AG04450 (cell line): ENCODE measurements at regions not wholly inside any gene's neighbourhood (a gene's known extent, or its start where the extent isn't known, plus 50 kb on each side); places are given as distances from the start of the nearest gene placed in this dataset.

Source experiments
- CTCF ChIA-PET: fragments of 300-600, 350-600 bp; formaldehyde crosslinking; extraction: SDS; loops from one replicate; lab custom pipeline; 2022; ENCODE audit warnings: antibody characterized with exemption, inconsistent platforms; lab: Charles Lee
- POLR2A ChIA-PET: fragments of 350-600 bp; formaldehyde crosslinking; extraction: SDS; loops from one replicate; lab custom pipeline; 2021; ENCODE audit warnings: antibody characterized with exemption, inconsistent platforms; lab: Yijun Ruan, JAX
- DNase-seq: peaks from one replicate; pipeline ENCODE4 v3.0.0-alpha.2; 2011; ENCODE audit warnings: low read depth, low spot score
- H3K27ac ChIP-seq: one replicate; pipeline ENCODE4 v1.5.1; 2012; ENCODE audit warnings: low read depth, low read length, control low read depth
- H3K27me3 ChIP-seq: one replicate; pipeline ENCODE4 v1.6.0; 2012; ENCODE audit warnings: low read length; ENCODE audit not compliant: control insufficient read depth, insufficient read depth
- H3K4me3 ChIP-seq: 2 replicates; pipeline ENCODE4 v1.5.1; 2011; ENCODE audit warnings: mild to moderate bottlenecking, low read depth, low read length, control low read depth
- H3K9me3 ChIP-seq: 2 replicates; pipeline ENCODE4 v1.5.1; 2012; ENCODE audit warnings: low read length; ENCODE audit not compliant: control insufficient read depth, insufficient read depth
- TF ChIP-seq, protein P1 (sequence below): IDR thresholded peaks from 2 replicates; pipeline ENCODE4 v1.5.1; 2011; ENCODE audit warnings: low read depth, low read length, control low read depth, inconsistent platforms

DNA sequence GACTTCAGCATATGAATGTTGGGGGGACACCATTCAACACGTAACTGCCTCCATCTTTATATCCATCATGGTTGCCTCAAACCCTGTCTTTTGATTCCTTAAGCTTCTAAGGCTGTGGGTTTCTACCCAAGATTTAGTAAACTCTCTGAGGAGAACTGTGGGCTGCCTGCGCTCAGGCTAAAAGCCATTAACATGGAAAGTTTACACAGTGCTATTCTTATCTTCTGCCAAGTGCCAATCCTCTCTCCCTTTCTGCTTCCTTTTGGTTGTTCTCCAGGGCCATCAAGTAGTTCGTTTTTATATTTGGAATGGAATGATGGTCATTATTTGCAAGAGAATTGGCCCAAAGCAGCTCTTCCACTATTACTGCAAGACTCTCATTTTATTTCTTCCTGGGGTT is 97.3 kb upstream of the KLF14 start:
- H3K9me3 ChIP-seq = peaks cover 4% of the 10 kb centered on the region
- H3K27ac ChIP-seq = no peak overlapping the region
- TF ChIP-seq, protein P1, sequence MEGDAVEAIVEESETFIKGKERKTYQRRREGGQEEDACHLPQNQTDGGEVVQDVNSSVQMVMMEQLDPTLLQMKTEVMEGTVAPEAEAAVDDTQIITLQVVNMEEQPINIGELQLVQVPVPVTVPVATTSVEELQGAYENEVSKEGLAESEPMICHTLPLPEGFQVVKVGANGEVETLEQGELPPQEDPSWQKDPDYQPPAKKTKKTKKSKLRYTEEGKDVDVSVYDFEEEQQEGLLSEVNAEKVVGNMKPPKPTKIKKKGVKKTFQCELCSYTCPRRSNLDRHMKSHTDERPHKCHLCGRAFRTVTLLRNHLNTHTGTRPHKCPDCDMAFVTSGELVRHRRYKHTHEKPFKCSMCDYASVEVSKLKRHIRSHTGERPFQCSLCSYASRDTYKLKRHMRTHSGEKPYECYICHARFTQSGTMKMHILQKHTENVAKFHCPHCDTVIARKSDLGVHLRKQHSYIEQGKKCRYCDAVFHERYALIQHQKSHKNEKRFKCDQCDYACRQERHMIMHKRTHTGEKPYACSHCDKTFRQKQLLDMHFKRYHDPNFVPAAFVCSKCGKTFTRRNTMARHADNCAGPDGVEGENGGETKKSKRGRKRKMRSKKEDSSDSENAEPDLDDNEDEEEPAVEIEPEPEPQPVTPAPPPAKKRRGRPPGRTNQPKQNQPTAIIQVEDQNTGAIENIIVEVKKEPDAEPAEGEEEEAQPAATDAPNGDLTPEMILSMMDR = no peak
- POLR2A ChIA-PET = no interaction called here
- no peak for DNase-seq
- no peaks in the 10 kb centered on the region for H3K27me3 ChIP-seq
- no peak overlapping the region for H3K4me3 ChIP-seq
- CTCF ChIA-PET = interaction anchor here (0.7 to 4.8 kb wide), 6 partner anchors 19 to 818 kb away, joined by 3 to 29 read pairs (median 6); no protein-coding TSS in a partner anchor

DNA sequence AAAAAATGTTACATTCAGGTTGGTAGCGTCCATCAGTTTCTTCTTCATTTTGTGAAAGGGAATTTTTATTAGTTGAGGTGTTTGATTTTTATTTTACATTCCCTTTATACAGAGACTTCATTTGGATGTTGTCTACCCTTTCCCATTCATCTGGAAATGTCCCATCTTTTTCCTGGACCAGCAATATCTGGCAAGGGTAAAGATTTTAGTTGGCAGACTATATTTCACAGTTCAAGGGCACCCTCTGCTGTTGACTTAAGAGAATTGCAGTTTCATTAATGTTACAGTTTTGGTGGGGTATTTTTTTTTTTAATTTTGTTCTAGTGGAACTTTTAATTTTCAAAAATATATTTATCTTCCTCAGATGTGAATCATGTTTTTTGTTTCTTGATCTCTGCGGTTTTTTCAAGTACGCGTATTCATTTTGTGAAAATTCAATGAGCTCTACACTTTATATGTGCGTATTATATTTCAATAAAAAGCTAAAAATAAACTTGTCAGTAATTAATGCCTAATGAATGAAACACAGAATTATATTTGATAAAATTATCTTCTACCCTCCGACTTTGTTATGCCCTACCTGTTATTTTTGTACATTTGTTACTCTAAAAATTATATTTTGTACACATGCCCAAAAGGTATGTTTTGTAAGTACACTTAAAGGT is 97.9 kb upstream of the KLF14 start:
- POLR2A ChIA-PET = no interaction called here
- DNase-seq = no peak

DNA sequence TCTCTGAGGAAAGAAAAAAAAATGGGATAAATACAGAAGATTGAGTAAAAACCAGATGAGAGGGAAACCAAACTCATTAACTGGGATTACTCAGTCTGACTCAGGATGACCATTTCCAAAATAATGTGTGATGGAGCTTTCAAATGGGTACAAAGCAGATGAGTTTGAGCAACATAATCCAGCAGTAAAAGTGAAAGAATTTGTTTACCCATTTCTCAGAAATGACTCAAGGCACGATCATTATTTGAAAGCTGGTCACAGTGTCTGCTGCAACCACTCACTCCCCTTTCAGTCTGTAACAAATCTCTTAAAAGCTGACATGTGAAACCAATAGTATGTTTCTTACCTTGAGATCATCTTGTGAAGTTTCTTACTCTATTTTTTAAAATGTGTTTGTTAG is 104.7 kb upstream of the KLF14 start:
- POLR2A ChIA-PET = interaction anchor here (0.6 to 1.1 kb wide), 3 partner anchors 9 to 75 kb away, joined by 3 read pairs; no protein-coding TSS in a partner anchor
- Histone ChIP-seq H3K27me3 (no peaks in the 10 kb centered on the region), H3K9me3 (peaks cover 9% of the 10 kb centered on the region), H3K27ac (peak overlapping the region; percentile 65), H3K4me3 (no peak overlapping the region)
- TF ChIP-seq, protein P1 = no peak
- CTCF ChIA-PET = no interaction called here
- DNase-seq = peak; percentile 89

More for the DNA sequence above, 97.9 kb upstream of the KLF14 start:
- CTCF ChIA-PET = interaction anchor here (0.6 to 4.8 kb wide), 43 partner anchors 9 to 821 kb away, joined by 3 to 29 read pairs (median 3); no protein-coding TSS in a partner anchor
- H3K27ac ChIP-seq = no peak overlapping the region
- peaks cover 4% of the 10 kb centered on the region for H3K9me3 ChIP-seq
- TF ChIP-seq, protein P1 = peak; percentile 75
- no peak overlapping the region for H3K4me3 ChIP-seq
- no peaks in the 10 kb centered on the region for H3K27me3 ChIP-seq

DNA sequence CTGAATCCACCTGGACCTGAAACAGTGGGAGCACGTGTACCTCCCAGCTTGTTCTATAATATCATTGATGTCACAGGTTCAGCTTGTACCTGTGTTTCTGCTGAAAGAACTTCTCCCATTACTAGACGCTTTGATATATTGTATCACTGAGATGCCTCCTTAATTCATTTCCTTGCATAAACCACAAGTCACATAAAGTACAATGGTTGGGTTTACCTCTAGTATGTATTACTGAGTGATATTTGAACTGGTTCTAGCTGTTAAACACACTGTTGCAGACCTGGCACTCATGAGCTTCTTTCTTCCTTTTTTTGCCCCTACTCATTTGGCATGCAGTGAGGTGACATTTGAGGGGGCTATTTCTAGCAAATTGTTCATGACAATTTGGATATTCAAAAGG is 106.6 kb upstream of the KLF14 start:
- POLR2A ChIA-PET = interaction anchor here (0.7 kb wide), 1 partner anchor 556 kb away, joined by 6 read pairs; no protein-coding TSS in a partner anchor
- CTCF ChIA-PET = interaction anchor here (1.2 to 2.0 kb wide), 3 partner anchors 9 to 228 kb away, joined by 3 to 10 read pairs (median 4); no protein-coding TSS in a partner anchor
- peaks cover 9% of the 10 kb centered on the region for H3K9me3 ChIP-seq

More for the DNA sequence above, 106.6 kb upstream of the KLF14 start:
- TF ChIP-seq, protein P1 = no peak
- Histone ChIP-seq H3K4me3 (no peak overlapping the region), H3K27me3 (no peaks in the 10 kb centered on the region), H3K27ac (no peak overlapping the region)
- DNase-seq = no peak
